ENCODE measurements at regions not wholly inside any gene's neighbourhood (a gene's known extent, or its start where the extent isn't known, plus 50 kb on each side); places are given as distances from the start of the nearest gene placed in this dataset.

- TF ChIP-seq, protein P1, sequence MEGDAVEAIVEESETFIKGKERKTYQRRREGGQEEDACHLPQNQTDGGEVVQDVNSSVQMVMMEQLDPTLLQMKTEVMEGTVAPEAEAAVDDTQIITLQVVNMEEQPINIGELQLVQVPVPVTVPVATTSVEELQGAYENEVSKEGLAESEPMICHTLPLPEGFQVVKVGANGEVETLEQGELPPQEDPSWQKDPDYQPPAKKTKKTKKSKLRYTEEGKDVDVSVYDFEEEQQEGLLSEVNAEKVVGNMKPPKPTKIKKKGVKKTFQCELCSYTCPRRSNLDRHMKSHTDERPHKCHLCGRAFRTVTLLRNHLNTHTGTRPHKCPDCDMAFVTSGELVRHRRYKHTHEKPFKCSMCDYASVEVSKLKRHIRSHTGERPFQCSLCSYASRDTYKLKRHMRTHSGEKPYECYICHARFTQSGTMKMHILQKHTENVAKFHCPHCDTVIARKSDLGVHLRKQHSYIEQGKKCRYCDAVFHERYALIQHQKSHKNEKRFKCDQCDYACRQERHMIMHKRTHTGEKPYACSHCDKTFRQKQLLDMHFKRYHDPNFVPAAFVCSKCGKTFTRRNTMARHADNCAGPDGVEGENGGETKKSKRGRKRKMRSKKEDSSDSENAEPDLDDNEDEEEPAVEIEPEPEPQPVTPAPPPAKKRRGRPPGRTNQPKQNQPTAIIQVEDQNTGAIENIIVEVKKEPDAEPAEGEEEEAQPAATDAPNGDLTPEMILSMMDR (conservative IDR thresholded peaks at IDR 0.05 in 1 of 2, IDR thresholded peaks at IDR 0.05 in 1 of 2; ENCODE audit: extremely low read depth in 1 of 2, insufficient read depth in 1 of 2, low read depth in 1 of 2, low read length in 2 of 2), result no peak
- no peak for TF ChIP-seq EZH2 (IDR thresholded peaks at IDR 0.05; ENCODE audit: borderline replicate concordance, low read length)
Measured at GRCh38 chr12:19967001-19967400, 401.3 kb upstream of the PDE3A start.

All from mammary epithelial cell (primary cell).